ENCODE measurements at regions not wholly inside any gene's neighbourhood (a gene's known extent, or its start where the extent isn't known, plus 50 kb on each side); places are given as distances from the start of the nearest gene placed in this dataset.

- no peak overlapping the region for H3K27ac ChIP-seq
- no peak overlapping the region for H3K4me3 ChIP-seq
- intact Hi-C loops (cut with DNase I), result no loop called here
- H3K9me3 ChIP-seq, result no peaks in the 10 kb centered on the region
- no peaks in the 10 kb centered on the region for H3K4me1 ChIP-seq (ENCODE audit: insufficient read depth)
- no peaks in the 10 kb centered on the region for H3K36me3 ChIP-seq
- no peaks in the 10 kb centered on the region for H3K27me3 ChIP-seq
- no peak for DNase-seq
- TF ChIP-seq POLR2A (IDR thresholded peaks at IDR 0.05), result no peak
- TF ChIP-seq CTCF (IDR thresholded peaks at IDR 0.05), result no peak
- no peak for TF ChIP-seq EP300 (IDR thresholded peaks at IDR 0.05)
- 83 to 90% (median 84%) methylated on average over 2 of the region's 2 CpGs for WGBS, 3 donors
Observed at GRCh38 chr6:48691420-48691819, 580.4 kb upstream of the PTCHD4 start.

- H3K36me3 ChIP-seq, result no peaks in the 10 kb centered on the region
- H3K9me3 ChIP-seq, result no peaks in the 10 kb centered on the region
- intact Hi-C loops (cut with DNase I), result no loop called here
- no peak for DNase-seq
- H3K27ac ChIP-seq, result no peak overlapping the region
- no peak for TF ChIP-seq POLR2A (IDR thresholded peaks at IDR 0.05)
- no peak for TF ChIP-seq CTCF (IDR thresholded peaks at IDR 0.05)
- no peak for TF ChIP-seq EP300 (IDR thresholded peaks at IDR 0.05)
- H3K4me1 ChIP-seq (ENCODE audit: insufficient read depth), result no peaks in the 10 kb centered on the region
- H3K4me3 ChIP-seq, result no peak overlapping the region
- no peaks in the 10 kb centered on the region for H3K27me3 ChIP-seq
Observed at GRCh38 chr6:48689498-48689897, 578.5 kb upstream of the PTCHD4 start.

GRCh38 chr6:48678390-48678789, 567.4 kb upstream of the PTCHD4 start:
- Histone ChIP-seq H3K4me1 (ENCODE audit: insufficient read depth) (no peaks in the 10 kb centered on the region), H3K36me3 (no peaks in the 10 kb centered on the region), H3K27ac (no peak overlapping the region), H3K9me3 (no peaks in the 10 kb centered on the region), H3K27me3 (no peaks in the 10 kb centered on the region), H3K4me3 (no peak overlapping the region)
- 70 to 85% (median 71%) methylated on average over 1 of the region's 1 CpG for WGBS, 3 donors
- intact Hi-C loops (cut with DNase I), result no loop called here
- no peak for DNase-seq
- no peak for TF ChIP-seq POLR2A (IDR thresholded peaks at IDR 0.05)
- no peak for TF ChIP-seq CTCF (IDR thresholded peaks at IDR 0.05)
- TF ChIP-seq EP300 (IDR thresholded peaks at IDR 0.05), result no peak

- no peak for DNase-seq
- Histone ChIP-seq H3K9me3 (no peaks in the 10 kb centered on the region), H3K27ac (no peak overlapping the region), H3K36me3 (no peaks in the 10 kb centered on the region), H3K4me1 (ENCODE audit: insufficient read depth) (no peaks in the 10 kb centered on the region), H3K27me3 (no peaks in the 10 kb centered on the region), H3K4me3 (no peak overlapping the region)
- TF ChIP-seq CTCF (IDR thresholded peaks at IDR 0.05), result no peak
- TF ChIP-seq EP300 (IDR thresholded peaks at IDR 0.05), result no peak
- no peak for TF ChIP-seq POLR2A (IDR thresholded peaks at IDR 0.05)
- intact Hi-C loops (cut with DNase I), result no loop called here
- 23 to 49% (median 40%) methylated on average over 1 of the region's 1 CpG for WGBS, 3 donors
Observed at GRCh38 chr6:48671505-48671904, 560.5 kb upstream of the PTCHD4 start.

GRCh38 chr6:48670546-48670945, 559.5 kb upstream of the PTCHD4 start:
- intact Hi-C loops (cut with DNase I), result no loop called here
- WGBS, 3 donors, result 72 to 81% (median 75%) methylated on average over 2 of the region's 2 CpGs
- Histone ChIP-seq H3K9me3 (no peaks in the 10 kb centered on the region), H3K27ac (no peak overlapping the region), H3K36me3 (no peaks in the 10 kb centered on the region), H3K4me3 (no peak overlapping the region), H3K4me1 (ENCODE audit: insufficient read depth) (no peaks in the 10 kb centered on the region), H3K27me3 (no peaks in the 10 kb centered on the region)
- TF ChIP-seq EP300 (IDR thresholded peaks at IDR 0.05) (no peak), POLR2A (IDR thresholded peaks at IDR 0.05) (no peak), CTCF (IDR thresholded peaks at IDR 0.05) (no peak)
- DNase-seq, result no peak
